DMS53 treated with DMSO at 0.1 percent for 48 hours (cell line): ENCODE measurements at regions not wholly inside any gene's neighbourhood (a gene's known extent, or its start where the extent isn't known, plus 50 kb on each side); places are given as distances from the start of the nearest gene placed in this dataset.

Experiments used
- DNase-seq: peaks from one replicate; lab custom pipeline; 2025; ENCODE audit not compliant: unreplicated experiment; lab: John Stamatoyannopoulos, UW

DNA sequence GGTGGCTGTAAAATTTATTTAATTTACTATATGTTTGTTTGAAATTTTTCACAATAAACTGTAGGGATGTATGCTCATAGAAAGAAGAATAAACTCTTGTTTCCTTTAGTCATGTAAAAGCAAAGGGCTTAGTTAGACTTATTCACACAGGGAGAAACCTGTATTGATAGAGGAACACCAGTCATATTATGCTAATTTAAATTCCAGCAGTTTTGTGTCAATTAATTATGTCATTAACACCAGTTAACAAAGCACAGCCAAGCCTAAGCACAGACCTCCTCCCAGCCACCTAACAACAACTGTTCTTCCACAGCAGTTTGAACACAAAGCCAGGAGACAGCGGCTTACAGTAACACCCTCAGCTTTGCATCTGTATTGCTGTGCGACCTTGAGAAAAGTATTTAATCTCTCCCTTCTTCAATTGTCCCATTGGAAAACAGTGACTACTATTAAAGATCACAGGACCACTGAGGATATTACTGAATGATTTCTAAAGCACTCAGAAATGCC, 260.8 kb upstream of the RRP15 start:
- no peak for DNase-seq

DNA sequence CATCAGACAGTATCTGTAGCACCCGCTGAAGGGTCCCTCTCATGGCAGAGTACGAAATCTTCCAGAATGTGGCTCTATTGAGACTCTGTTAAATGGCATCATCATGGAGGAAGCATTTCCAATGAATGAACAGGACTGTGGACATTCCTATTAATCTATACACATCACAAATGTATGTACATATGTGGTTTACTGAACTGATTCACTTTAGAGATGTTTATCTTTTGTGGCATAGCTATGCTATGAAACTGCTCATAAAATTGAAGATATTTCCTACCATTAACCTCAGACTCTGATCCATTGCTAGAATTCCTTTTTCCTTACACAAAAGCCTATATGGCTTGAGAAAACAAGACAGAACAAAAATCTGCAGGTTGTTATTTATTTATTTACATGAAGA, 259.6 kb upstream of the RRP15 start:
- DNase-seq, result no peak

GRCh38 chr1:218027152-218027551, 257.9 kb upstream of the RRP15 start:
- DNase-seq, result no peak

GRCh38 chr1:218030846-218031245, 254.2 kb upstream of the RRP15 start:
- no peak for DNase-seq

DNA sequence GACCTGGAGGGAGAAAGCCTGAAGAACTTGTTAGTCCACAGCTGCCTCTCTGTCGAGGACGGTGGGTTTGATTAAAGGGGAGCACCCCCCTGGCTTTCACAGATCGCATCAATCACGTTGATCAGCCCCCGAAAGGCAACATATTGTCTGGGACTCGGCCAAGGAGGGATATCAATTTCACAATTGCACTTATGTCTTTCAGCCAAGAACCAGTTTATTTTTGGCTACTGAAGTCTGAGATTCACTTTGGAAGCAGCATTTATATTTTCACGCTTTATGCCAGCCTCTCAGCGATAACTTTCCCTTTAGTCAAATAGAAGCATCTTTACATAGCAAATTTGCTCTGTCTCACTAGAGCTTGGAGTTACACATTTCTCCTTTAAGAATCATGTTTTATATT, 253.2 kb upstream of the RRP15 start:
- no peak for DNase-seq

- DNase-seq, result no peak
Observed at GRCh38 chr1:218034468-218034867, 250.6 kb upstream of the RRP15 start.

- no peak for DNase-seq
Observed at GRCh38 chr1:218048828-218049420, 236.2 kb upstream of the RRP15 start.

- no peak for DNase-seq
Observed at GRCh38 chr1:218049641-218050040, 235.5 kb upstream of the RRP15 start.

DNA sequence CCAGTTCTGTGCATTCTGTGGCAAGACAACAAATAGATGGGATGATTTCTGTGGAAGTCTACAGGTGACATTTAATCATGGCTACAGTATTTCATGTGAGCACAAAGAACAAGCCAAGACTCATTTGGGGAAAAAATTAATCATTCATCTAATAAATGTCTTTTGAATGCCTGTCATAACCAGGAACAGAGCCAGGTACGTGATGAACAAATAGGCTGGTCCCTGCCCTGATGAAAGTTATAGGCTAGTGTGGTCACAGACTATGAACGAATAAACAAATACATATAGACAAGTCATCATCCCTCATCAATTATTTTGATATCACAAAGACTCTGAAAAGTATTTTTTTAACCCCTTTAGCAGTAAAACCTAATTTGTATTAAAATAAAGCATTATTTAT, 226.4 kb upstream of the RRP15 start:
- no peak for DNase-seq

- no peak for DNase-seq
Observed at GRCh38 chr1:218064426-218064825, 220.7 kb upstream of the RRP15 start.

GRCh38 chr1:218066332-218066731, 218.8 kb upstream of the RRP15 start:
- DNase-seq, result no peak

DNA sequence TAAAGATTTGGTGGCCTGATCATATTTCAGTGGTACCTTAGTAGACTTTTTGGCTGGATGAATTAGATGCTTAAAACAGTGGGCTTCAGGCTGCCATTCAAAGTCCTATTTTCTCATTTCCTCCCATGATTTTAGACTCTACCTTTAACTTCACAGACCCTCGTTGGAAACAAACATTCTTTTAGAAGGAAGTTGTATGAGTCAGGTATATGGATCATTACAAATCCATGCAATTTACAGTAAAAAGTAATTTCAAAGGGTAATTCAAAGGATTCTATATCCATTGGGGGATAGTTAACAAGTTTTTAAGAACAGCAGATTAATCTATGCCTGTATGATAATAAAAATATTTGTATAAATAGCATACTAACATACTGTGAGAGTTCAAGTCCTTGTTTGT, 216.9 kb upstream of the RRP15 start:
- no peak for DNase-seq

DNA sequence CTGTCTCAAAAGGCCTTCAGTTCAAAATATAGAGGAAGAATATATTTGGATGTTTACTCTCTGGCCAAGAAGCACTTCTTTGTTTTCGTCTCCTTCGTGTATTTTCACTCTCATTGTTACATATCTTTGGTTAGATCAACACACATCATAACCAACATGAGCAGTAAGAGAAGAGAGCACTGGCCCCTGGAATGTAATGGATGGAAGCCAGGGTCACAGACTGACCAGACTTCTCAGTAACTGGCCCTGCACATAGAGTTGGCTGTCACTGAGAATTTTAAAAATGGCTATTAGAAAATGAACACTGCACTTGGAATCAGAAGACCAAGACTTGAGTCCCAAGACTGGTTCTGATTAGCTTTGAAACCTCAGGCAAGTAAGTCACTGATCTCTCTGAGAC, 215.9 kb upstream of the RRP15 start:
- DNase-seq, result no peak

DNA sequence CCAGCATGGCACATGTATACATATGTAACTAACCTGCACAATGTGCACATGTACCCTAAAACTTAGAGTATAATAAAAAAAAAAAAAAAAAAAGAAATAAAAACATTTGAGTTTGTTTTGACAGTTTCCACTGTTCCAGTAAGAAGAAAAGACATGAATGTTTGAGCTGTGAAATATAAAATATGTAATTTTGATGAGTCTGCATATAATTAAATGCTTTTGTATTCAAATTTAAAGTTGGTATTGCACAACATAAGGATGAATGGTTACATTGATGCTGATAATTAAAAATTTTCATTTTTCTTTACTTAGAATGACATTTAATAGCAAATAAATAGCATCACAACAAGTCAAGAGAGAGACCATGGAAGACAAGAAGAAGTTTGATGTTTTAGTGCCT, 212.0 kb upstream of the RRP15 start:
- DNase-seq, result no peak

GRCh38 chr1:218078916-218079315, 206.2 kb upstream of the RRP15 start:
- no peak for DNase-seq

DNA sequence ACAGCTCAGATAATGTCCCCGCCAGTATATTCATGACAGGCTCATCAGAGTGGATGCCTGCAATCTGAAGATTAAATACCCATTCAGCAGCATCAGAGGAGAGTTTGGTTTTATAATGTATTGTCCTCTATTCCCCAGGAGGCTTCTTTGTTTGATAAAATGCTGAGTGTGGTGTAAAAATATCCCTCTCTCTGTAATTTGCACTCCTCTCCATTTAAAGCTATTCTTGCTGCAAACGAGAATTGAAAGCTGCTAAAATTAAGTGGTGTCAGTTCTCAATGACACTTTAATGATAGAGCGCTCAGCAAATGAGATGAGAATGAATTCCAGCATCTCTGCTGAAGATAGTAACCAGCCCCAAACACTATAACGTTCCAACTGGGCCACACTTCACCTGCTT, 205.7 kb upstream of the RRP15 start:
- DNase-seq, result no peak

DNA sequence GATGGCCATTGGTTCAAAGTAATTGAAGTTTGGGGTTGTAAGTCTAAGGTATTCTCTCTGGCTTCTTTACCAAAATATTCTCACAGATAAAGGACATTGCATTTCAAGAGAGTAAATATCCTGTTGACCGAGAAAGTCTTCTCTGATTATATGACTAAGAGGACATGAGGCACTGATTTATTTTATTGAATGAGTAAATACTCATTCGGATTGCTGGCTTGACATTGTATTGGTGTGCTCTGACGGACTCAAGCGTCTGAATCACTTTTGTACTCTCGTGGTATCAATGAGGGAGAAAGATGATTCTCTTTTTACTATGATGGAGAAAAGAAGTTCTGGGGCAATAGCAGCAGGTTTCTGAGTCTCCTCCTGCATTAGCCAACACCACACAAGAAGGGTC, 205.3 kb upstream of the RRP15 start:
- DNase-seq, result no peak

- no peak for DNase-seq
Observed at GRCh38 chr1:218080863-218081262, 204.2 kb upstream of the RRP15 start.

DNA sequence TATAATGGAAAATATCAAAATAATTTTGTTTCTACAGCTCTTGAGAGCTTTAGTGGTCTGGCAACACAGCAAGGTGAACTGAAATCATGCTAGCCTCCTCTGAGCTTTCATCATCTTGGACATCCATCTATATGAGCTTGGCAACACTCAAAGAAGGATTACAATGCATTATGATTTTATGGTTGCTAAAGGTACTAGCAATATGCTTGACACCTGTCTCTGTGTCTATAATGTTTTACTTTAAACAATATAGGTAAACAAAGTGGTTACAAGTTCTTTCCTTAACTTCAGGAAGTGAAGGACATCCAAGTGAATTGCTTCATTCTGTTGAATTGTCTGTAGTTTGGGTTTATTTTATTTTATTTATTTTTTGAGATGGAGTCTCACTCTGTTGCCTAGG, 203.7 kb upstream of the RRP15 start:
- no peak for DNase-seq

DNA sequence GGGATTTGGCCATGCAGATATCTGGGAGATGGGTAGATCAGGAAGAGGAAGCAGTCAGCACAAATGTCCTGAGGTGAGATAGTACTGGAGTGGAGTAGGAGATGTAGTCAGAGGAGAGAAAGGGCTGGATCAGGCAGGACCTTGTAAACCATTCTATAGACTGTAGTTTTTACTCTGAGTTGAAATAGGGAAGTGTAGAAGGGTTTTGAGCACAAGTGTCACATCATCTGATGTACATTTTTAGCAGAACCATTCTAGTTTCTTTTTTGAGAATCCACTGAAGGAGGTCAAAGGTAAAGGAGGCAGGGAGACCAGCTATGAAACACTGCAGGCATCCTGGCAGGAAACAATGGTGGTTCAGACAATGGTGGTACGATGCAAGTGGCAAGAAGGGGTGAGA, 194.6 kb upstream of the RRP15 start:
- no peak for DNase-seq

DNA sequence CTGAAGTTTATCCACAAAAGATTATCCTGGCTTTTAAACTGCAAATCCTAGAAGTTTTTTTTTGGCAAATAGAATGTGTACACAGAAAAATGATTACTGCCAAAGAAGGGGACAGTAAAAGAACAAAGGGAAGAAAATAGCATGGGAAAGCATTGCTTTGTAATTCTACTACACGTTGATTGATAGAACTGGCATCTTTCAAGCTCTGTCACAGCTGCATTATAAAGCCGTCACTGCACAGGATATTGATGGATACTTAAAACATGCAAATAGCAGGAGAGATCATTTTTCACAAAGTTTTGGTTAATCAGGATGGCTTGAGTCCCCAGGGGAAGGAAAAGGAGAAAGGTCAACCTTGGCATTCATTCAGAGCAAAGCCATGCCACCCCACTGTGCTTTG, 183.7 kb upstream of the RRP15 start:
- no peak for DNase-seq

DNA sequence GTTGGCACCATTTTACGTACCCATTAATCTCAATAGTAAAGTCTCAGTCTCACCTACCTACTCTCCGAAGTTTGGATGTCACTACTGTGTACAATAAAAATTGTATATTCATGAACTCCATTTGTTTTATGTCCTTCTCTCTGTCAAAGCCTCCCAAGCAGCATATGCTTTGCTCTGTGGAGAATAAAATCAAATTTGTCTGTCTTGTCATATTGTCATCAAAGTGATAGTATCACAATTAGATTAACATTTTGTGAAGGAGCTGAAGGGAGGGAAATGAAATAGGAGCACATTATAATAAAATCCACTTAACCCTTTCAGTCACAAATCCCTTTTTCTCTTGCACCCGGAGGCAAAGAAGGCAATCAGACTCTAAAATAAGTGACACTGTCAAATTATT, 177.1 kb upstream of the RRP15 start:
- no peak for DNase-seq

DNA sequence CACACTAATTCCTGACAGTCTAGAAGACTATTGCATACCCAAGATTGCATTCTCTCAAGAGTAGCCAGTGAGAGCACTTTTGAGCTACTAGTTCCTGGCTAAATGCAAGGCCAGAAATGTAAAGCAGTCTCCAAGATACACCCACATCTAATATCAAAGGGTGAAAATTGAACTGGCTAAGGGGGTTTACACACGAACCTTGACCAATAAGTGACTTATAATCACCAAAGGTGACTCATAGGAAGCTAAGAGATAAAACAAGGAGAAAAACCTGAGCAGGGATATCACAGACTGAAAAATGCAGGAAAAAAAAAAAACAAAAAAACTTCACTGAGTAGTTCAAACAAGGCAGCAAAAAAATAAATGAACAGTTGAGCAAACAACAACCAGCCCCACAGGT, 172.2 kb upstream of the RRP15 start:
- peak; percentile 9 for DNase-seq

GRCh38 chr1:218123968-218124367, 161.1 kb upstream of the RRP15 start:
- no peak for DNase-seq
